ENCODE measurements at regions not wholly inside any gene's neighbourhood (a gene's known extent, or its start where the extent isn't known, plus 50 kb on each side); places are given as distances from the start of the nearest gene placed in this dataset.

DNA sequence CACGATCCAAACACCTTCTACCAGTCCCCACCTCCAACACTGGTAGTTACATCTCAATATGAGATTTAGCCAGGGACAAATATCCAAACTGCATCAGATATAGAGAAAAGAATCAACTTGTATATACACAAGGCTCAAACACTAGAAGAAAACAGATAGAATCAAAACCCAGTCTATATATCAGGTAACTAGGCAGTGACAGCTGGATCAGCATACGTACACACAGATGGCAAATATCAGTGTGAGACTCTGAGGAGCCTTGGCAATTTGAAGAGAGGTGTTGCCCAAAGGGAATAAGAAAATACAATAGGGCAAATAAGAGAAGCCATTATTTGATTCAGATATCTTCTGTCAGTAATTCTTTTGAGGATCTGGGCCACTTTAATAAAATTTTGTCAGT, 951.3 kb upstream of the CHORDC1 start:
- TF ChIP-seq, protein P1, sequence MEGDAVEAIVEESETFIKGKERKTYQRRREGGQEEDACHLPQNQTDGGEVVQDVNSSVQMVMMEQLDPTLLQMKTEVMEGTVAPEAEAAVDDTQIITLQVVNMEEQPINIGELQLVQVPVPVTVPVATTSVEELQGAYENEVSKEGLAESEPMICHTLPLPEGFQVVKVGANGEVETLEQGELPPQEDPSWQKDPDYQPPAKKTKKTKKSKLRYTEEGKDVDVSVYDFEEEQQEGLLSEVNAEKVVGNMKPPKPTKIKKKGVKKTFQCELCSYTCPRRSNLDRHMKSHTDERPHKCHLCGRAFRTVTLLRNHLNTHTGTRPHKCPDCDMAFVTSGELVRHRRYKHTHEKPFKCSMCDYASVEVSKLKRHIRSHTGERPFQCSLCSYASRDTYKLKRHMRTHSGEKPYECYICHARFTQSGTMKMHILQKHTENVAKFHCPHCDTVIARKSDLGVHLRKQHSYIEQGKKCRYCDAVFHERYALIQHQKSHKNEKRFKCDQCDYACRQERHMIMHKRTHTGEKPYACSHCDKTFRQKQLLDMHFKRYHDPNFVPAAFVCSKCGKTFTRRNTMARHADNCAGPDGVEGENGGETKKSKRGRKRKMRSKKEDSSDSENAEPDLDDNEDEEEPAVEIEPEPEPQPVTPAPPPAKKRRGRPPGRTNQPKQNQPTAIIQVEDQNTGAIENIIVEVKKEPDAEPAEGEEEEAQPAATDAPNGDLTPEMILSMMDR (IDR thresholded peaks at IDR 0.05) = no peak
- no peak for TF ChIP-seq POLR2A (IDR thresholded peaks at IDR 0.05)

Data from ovary (tissue), 3 donors.